ENCODE measurements at regions not wholly inside any gene's neighbourhood (a gene's known extent, or its start where the extent isn't known, plus 50 kb on each side); places are given as distances from the start of the nearest gene placed in this dataset.

- H3K4me1 ChIP-seq, result no peaks in the 10 kb centered on the region
- TF ChIP-seq CTCF (IDR thresholded peaks at IDR 0.05), result no peak
- H3K4me3 ChIP-seq (ENCODE audit: low read depth, low read length), result no peak overlapping the region
- no peaks in the 10 kb centered on the region for H3K36me3 ChIP-seq (ENCODE audit: control insufficient read depth, insufficient read depth, low read length)
- H3K79me2 ChIP-seq, result no peaks in the 10 kb centered on the region
- H2AFZ ChIP-seq, result no peak overlapping the region
- H3K4me2 ChIP-seq (ENCODE audit: low read length), result no peak overlapping the region
- H3K9me3 ChIP-seq (ENCODE audit: control insufficient read depth, low read length), result no peaks in the 10 kb centered on the region
- no peak overlapping the region for H3K27ac ChIP-seq
- no peak overlapping the region for H3K9ac ChIP-seq
- no peaks in the 10 kb centered on the region for H3K27me3 ChIP-seq (ENCODE audit: control insufficient read depth, insufficient read depth, low read length)
Measured at GRCh38 chr6:109292420-109292819, 89.8 kb downstream of the CD164 start.

- Histone ChIP-seq H3K4me1 (no peaks in the 10 kb centered on the region), H3K9me3 (ENCODE audit: control insufficient read depth, low read length) (no peaks in the 10 kb centered on the region), H3K27me3 (ENCODE audit: control insufficient read depth, insufficient read depth, low read length) (no peaks in the 10 kb centered on the region), H3K9ac (no peak overlapping the region), H3K27ac (no peak overlapping the region), H3K79me2 (no peaks in the 10 kb centered on the region), H2AFZ (no peak overlapping the region), H3K36me3 (ENCODE audit: control insufficient read depth, insufficient read depth, low read length) (no peaks in the 10 kb centered on the region), H3K4me3 (ENCODE audit: low read depth, low read length) (no peak overlapping the region), H3K4me2 (ENCODE audit: low read length) (no peak overlapping the region)
- no peak for TF ChIP-seq CTCF (IDR thresholded peaks at IDR 0.05)
Measured at GRCh38 chr6:109291902-109292301, 90.4 kb downstream of the CD164 start.

GRCh38 chr6:109290143-109290931, 91.9 kb downstream of the CD164 start:
- no peak overlapping the region for H3K9ac ChIP-seq
- no peaks in the 10 kb centered on the region for H3K27me3 ChIP-seq (ENCODE audit: control insufficient read depth, insufficient read depth, low read length)
- no peak for TF ChIP-seq CTCF (IDR thresholded peaks at IDR 0.05)
- H3K9me3 ChIP-seq (ENCODE audit: control insufficient read depth, low read length), result no peaks in the 10 kb centered on the region
- H3K4me3 ChIP-seq (ENCODE audit: low read depth, low read length), result no peak overlapping the region
- H3K4me1 ChIP-seq, result no peaks in the 10 kb centered on the region
- no peak overlapping the region for H3K27ac ChIP-seq
- no peak overlapping the region for H2AFZ ChIP-seq
- H3K4me2 ChIP-seq (ENCODE audit: low read length), result no peak overlapping the region
- no peaks in the 10 kb centered on the region for H3K79me2 ChIP-seq
- no peaks in the 10 kb centered on the region for H3K36me3 ChIP-seq (ENCODE audit: control insufficient read depth, insufficient read depth, low read length)

GRCh38 chr6:109285366-109285765, 96.9 kb downstream of the CD164 start:
- H3K4me2 ChIP-seq (ENCODE audit: low read length), result no peak overlapping the region
- no peak overlapping the region for H3K9ac ChIP-seq
- H3K27ac ChIP-seq, result no peak overlapping the region
- H3K9me3 ChIP-seq (ENCODE audit: control insufficient read depth, low read length), result no peaks in the 10 kb centered on the region
- H3K4me1 ChIP-seq, result no peaks in the 10 kb centered on the region
- TF ChIP-seq CTCF (IDR thresholded peaks at IDR 0.05), result no peak
- no peaks in the 10 kb centered on the region for H3K79me2 ChIP-seq
- H3K27me3 ChIP-seq (ENCODE audit: control insufficient read depth, insufficient read depth, low read length), result no peaks in the 10 kb centered on the region
- H3K4me3 ChIP-seq (ENCODE audit: low read depth, low read length), result no peak overlapping the region
- H3K36me3 ChIP-seq (ENCODE audit: control insufficient read depth, insufficient read depth, low read length), result no peaks in the 10 kb centered on the region
- no peak overlapping the region for H2AFZ ChIP-seq

- Histone ChIP-seq H3K27me3 (ENCODE audit: control insufficient read depth, insufficient read depth, low read length) (no peaks in the 10 kb centered on the region), H3K9ac (no peak overlapping the region), H3K4me2 (ENCODE audit: low read length) (no peak overlapping the region), H3K4me3 (ENCODE audit: low read depth, low read length) (no peak overlapping the region), H3K9me3 (ENCODE audit: control insufficient read depth, low read length) (no peaks in the 10 kb centered on the region), H3K27ac (no peak overlapping the region), H3K36me3 (ENCODE audit: control insufficient read depth, insufficient read depth, low read length) (no peaks in the 10 kb centered on the region), H3K4me1 (no peaks in the 10 kb centered on the region), H3K79me2 (no peaks in the 10 kb centered on the region), H2AFZ (no peak overlapping the region)
- TF ChIP-seq CTCF (IDR thresholded peaks at IDR 0.05), result no peak
Measured at GRCh38 chr6:109284675-109285074, 97.6 kb downstream of the CD164 start.

Data from parathyroid adenoma (tissue), 2 donors.